H54 (cell line): ENCODE measurements at regions not wholly inside any gene's neighbourhood (a gene's known extent, or its start where the extent isn't known, plus 50 kb on each side); places are given as distances from the start of the nearest gene placed in this dataset.

Source experiments
- DNase-seq: peaks from one replicate; pipeline ENCODE4 v3.0.0; 2011; ENCODE audit warnings: low spot score, mixed read lengths; ENCODE audit not compliant: insufficient read length
- FAIRE-seq: peaks from 3 replicates; lab custom pipeline; 2011; peaks lifted over from hg19 to GRCh38; lab: Jason Lieb, UNC
- POLR2A ChIP-seq: IDR thresholded peaks from 2 replicates; pipeline ENCODE4 v1.6.1; 2011; ENCODE audit warnings: low read depth, mild to moderate bottlenecking, low read length

DNA sequence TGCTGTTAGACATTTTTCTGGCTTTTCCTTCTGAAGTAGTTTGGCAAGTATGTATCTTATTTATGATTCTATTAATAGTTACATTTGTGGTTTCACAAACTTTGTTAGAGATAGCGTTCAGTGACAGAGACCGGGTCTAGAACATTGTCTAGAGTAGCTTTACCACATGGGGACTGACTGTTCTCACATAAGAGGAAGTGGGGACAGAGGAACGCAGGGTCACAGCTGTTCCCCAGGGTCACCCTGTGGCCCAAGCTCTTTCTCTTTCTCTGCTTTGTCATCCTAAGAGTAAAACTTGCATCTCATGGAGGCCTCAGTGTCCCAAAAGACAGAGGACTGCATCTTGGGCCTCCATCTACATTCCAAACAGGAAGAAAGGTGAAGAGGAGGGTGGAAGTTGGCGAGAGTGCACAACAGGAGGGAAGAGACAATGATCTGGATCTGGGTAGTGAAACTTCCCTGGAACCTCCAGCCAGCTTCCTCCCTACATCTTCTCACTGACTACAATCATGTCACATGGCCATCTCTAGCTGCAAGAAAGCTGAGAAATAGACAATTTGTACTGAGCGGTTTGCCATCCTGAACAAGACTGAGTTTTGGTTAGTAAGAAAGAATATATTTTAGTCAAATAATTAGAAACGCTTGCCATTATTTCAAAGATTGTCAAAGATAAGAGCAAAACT lies 645.8 kb upstream of the ARID1B start:
- FAIRE-seq (no peak), DNase-seq (no peak)
- TF ChIP-seq POLR2A = no peak

DNA sequence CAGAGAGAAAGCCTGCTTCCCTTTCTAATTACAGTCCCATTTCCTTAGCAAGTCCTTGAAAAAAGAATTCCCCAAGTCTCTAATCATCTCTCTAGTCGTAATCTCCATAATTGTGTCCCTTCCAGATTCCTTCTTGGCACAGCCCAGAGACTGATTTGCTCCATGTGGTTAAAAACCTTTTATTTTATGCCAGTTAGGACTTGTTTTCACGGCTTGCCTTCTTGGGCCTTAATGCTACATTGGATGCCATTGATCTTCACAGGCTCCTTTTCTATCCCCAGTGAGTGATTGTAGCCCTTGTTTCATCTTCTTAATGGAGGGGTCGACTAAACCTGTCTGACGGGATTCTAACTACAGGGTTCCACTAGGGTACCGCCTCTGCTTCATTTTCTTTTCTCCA lies 650.6 kb upstream of the ARID1B start:
- FAIRE-seq = no peak
- TF ChIP-seq POLR2A = no peak
- no peak for DNase-seq

DNA sequence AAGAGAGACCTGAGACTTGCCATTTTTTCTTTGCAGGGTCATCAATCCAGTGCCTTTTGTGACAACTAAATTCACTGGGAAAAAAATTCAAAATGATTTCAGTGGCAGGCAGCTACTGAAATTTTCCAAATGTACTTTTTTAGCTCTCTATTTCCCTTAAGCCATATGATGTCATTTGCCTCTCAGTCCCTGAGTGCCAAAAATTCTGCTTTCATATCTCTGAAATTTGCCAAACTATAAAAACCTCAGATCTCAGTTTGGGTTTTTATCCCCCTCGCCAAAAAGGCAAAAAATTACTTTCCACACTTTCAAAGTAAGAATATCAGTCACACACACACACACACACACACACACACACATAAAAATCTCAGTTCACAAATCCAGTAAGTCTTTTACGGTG lies 651.3 kb upstream of the ARID1B start:
- no peak for FAIRE-seq
- DNase-seq = no peak
- TF ChIP-seq POLR2A = no peak

DNA sequence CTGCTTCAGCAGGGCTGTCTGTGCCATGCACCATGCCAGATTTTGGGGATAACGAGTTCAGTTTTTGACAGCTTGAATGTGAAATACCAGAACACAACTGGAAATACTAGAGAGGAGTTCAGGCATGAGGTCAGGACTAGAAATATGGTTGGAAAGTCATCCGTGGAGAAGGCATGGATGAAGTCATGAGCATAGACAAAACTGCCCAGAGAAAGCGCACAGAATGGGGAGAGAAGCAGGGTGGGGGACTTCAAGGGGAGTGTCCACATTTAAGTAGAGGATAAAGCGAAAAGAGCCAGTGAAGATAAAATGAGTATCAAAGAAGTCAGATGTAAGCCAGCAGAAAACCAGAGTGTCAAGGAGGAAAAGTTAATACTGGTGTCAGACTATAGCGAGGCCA lies 653.4 kb upstream of the ARID1B start:
- no peak for DNase-seq
- TF ChIP-seq POLR2A = no peak
- no peak for FAIRE-seq

DNA sequence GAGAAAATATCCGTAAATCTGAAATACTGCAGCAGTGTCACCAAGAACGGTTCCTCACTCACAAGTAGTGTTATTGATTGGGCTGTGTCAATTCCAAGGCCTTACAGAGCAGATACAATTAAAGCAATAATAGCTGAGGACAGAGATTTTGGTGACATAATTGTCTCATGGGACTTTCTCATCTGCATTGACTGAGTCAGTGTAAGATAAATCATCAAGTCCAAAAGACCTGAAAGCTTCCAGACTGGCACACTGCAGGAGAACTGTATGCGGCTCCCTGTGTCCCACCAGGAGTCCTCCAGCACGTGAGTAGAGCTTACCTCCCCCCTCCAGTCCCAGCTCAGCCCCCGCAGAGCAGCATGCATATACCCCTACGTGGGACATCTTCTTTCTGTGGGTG lies 655.2 kb upstream of the ARID1B start:
- FAIRE-seq (no peak), DNase-seq (no peak)
- TF ChIP-seq POLR2A = no peak

DNA sequence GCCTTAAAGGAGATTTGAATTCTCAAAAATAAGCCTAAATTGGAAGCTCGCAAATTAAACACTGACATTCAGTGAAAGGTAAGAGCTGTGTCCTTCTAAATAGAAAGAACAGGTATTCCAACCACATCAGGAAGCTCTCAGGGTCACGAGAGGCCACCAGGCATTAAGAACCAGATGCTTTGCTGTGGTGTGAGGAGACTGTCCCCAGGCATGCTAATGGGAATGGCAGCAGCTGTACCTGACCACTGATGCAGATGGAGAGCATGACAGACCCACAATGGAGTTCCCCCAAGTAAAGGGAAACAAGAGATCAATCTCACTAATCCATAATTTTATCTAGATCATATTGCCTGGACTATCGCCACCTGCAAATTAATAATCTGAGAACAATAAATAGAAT lies 658.9 kb upstream of the NOX3 start:
- no peak for TF ChIP-seq POLR2A
- DNase-seq = no peak
- no peak for FAIRE-seq

DNA sequence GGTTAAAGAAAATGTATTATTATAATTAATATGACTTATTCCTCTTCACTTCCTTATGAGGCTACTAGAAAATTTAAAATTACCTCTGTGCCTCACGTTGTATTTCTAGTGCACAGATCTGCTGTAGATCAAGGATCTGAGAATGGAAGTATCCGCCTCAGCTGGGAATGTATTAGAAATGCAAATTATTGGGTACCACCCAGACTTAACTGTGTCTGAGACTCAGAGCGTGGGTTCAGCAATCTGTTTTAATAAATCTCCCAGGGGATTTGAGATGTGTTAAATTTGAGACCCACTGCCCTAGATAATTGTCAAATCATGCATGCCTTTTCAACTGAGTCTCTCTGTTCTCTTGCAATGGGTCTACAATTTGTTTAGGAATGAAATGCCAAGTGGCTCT lies 658.0 kb upstream of the NOX3 start:
- FAIRE-seq (no peak), DNase-seq (no peak)
- TF ChIP-seq POLR2A = no peak

DNA sequence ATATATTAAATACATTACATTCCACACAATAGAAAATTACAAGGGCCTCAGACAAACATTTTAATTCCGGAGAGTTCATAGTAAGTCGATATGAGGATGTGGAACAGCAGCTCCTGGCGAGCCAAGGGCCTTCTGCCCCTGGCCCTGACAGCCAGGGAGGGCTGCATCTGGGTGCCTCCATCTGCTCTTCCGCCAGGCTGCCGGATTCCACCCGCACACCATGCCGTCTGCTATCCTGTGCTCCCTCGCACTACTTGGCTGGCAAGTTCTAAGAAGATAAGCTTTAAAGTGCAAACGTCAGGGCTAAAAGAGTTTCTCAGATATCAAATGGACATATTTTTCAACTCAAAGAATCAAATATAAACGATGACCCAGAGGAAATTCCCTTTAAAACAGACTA lies 656.3 kb upstream of the NOX3 start:
- FAIRE-seq = no peak
- DNase-seq = no peak
- TF ChIP-seq POLR2A = no peak

DNA sequence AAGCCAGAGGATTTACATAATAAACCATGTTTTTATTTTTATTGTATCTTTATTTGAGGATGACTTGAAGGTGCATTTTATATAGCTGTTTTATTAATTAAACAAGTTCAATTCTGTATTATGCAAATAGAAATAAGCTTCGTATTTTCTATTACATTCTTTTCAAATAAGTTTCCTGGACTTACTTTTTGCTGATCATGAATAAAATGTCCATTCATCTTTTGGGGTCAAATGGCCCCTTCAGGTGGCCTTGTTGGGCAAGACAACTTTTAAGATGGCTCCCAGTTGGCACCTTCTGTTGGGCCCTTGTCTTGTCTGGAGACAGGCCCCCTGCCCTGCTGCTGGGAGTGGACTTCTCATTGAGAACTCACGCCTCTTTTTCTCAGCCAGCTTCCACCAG lies 654.6 kb upstream of the NOX3 start:
- FAIRE-seq (no peak), DNase-seq (no peak)
- no peak for TF ChIP-seq POLR2A

DNA sequence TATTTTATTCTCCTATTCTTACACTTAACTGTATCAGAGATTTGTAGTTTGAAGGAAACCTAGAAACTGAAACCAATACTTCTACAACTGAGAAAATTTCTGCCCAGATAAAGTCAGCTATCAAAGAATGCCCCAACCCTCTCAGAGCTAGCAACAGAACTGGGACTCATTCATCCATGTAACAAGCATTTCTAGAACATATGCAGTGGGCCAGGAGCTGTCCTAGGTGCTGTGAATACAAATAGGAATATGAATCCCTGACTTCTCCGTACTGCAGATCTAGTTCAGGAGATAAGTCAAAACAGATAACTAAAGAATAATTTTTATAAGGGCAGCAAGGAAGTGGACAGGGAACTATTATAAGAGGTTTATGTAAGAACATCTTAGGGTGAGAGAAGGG lies 654.1 kb upstream of the NOX3 start:
- DNase-seq (no peak), FAIRE-seq (no peak)
- TF ChIP-seq POLR2A = no peak

DNA sequence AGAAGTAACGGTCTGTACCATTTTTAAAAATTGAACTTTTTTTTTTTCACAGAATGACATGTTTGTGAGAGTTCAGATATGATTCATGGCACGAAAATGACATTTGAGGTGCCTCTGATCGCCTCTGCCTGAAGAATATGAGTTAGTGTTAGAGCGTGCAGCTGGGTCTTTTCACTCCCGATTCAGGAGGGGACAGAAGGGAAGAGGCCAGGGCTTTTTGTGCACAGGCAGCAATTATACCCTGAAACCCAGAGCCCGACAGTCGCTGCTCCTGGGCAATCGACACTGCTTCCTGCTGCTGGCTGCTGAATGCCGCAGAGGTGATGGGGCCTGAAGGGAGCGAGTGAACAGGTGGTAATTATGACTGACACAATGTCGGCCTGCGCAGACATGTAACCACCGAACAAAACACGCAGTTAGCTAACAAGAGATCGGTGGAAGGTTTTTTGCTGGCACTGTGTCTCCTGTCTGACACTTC lies 652.0 kb upstream of the NOX3 start:
- no peak for TF ChIP-seq POLR2A
- DNase-seq (no peak), FAIRE-seq (no peak)

DNA sequence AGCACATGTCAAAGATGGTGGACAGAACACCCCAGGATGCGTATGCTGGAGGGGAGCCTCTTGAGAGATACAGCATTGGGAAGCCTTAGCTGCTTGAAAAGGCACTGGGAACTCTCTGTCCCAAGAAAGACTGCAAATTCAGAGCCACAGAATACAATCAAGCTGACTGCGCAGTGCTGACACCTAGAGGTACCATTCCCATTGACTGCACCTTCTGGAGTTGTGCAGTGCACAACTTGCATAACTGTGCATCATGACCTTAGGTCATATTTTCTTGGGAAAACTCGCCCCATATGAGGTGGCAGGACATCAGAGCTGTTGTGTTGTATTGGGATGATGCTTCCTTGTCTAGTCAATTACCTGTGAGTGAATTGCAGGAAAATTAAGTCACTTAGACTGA lies 646.5 kb upstream of the NOX3 start:
- no peak for TF ChIP-seq POLR2A
- FAIRE-seq (no peak), DNase-seq (no peak)

DNA sequence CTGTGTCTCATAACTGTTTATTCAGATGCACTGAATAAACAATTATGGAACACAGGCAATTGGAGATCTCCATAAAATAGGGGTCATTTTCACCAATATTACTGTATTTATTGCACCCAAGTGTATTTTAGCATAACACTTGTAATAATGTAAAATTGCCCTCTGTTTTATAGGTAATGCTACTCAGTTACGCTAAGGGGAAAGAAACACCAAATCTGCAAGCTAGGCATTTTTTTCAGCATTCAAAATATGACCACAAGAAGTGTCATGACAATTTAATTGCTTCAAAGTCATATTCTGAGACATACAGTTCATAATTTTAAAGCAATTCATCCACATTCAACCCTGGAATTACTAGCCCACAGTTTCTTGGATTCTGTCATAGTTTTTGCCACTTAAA lies 643.2 kb upstream of the NOX3 start:
- FAIRE-seq (no peak), DNase-seq (no peak)
- TF ChIP-seq POLR2A = no peak

DNA sequence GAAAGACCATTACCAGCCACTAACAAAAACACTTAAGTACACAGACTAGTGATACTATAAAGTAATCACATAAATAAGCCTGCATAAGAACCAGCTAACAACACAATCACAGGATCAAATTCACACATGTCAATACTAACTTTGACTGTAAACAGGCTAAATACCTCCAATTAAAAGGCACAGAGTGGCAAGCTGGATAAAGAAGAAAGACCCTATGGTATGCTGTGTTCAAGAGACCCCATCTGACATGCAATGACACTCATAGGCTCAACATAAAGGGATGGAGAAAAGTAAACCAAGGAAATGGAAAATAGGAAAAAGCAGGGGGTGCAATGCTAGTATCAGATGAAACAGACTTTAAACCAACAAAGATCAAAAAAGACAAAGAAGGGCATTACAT lies 631.8 kb upstream of the NOX3 start:
- FAIRE-seq (no peak), DNase-seq (no peak)
- no peak for TF ChIP-seq POLR2A

DNA sequence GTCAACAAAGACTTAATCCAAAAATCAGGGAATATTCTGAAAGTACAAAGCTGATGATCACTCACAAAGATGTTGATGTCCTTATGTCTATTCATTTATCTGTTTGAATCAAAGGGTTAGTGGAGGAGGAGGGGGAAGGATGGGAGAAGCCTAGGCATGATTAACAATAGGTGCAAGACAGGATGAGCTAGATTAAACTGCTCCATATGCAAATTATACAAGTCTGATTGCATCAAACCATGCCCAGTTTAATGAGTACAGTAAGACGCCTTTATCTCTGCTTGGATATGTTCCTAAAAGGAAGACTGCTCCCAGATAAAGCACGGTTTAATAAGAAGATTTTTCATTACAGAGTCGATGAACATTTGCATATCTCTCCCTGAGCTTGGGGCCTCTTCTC lies 626.4 kb upstream of the NOX3 start:
- no peak for TF ChIP-seq POLR2A
- DNase-seq = no peak
- no peak for FAIRE-seq

DNA sequence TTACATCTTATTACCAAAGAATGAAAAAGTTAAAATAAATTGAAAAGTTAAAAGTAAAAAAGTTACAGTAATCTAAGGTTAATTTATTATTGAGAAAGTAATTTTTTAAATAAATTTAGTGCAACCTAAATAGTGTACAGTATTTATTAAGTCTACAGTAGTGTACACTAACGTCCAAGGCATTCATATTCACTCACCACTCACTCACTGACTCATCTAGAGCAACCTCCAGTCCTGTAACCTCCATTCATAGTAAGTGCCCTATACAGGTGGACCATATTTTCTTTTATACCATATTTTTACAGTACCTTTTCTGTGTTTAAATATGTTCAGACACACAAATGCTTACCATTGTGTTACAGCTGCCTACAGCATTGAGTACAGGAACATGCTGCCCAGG lies 624.7 kb upstream of the NOX3 start:
- no peak for TF ChIP-seq POLR2A
- DNase-seq (no peak), FAIRE-seq (no peak)

DNA sequence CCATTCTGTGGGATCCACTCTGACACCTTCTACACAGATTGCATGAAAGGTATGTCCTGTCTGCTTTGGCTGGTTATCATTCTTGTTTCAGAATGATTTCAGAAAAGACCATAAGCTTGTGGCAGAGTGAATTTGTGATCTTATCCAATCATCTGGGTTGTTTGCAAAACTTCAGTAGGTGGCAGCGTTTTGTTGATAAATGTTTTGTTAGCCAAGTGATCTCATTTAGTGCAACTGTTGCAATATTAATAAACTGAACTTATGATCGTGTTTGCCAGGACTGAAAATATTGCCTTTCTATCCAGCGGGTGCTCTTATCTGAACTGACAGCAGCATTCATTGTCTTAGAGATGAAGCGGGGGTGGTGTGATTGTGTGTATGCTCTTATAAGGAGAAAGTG lies 613.2 kb upstream of the NOX3 start:
- DNase-seq (no peak), FAIRE-seq (no peak)
- no peak for TF ChIP-seq POLR2A
